ENCODE measurements at regions not wholly inside any gene's neighbourhood (a gene's known extent, or its start where the extent isn't known, plus 50 kb on each side); places are given as distances from the start of the nearest gene placed in this dataset.

GRCh38 chr5:93107805-93108520 lies 473.1 kb downstream of the NR2F1-AS1 start:
- TF ChIP-seq, protein P1, sequence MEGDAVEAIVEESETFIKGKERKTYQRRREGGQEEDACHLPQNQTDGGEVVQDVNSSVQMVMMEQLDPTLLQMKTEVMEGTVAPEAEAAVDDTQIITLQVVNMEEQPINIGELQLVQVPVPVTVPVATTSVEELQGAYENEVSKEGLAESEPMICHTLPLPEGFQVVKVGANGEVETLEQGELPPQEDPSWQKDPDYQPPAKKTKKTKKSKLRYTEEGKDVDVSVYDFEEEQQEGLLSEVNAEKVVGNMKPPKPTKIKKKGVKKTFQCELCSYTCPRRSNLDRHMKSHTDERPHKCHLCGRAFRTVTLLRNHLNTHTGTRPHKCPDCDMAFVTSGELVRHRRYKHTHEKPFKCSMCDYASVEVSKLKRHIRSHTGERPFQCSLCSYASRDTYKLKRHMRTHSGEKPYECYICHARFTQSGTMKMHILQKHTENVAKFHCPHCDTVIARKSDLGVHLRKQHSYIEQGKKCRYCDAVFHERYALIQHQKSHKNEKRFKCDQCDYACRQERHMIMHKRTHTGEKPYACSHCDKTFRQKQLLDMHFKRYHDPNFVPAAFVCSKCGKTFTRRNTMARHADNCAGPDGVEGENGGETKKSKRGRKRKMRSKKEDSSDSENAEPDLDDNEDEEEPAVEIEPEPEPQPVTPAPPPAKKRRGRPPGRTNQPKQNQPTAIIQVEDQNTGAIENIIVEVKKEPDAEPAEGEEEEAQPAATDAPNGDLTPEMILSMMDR (IDR thresholded peaks at IDR 0.05; ENCODE audit: low read depth, low read length, poor library complexity, severe bottlenecking): no peak
- no peak for TF ChIP-seq EZH2phosphoT487 (IDR thresholded peaks at IDR 0.05; ENCODE audit: borderline replicate concordance, low read length)

Measured in DOHH2 (cell line).